ENCODE measurements at regions not wholly inside any gene's neighbourhood (a gene's known extent, or its start where the extent isn't known, plus 50 kb on each side); places are given as distances from the start of the nearest gene placed in this dataset.

DNA sequence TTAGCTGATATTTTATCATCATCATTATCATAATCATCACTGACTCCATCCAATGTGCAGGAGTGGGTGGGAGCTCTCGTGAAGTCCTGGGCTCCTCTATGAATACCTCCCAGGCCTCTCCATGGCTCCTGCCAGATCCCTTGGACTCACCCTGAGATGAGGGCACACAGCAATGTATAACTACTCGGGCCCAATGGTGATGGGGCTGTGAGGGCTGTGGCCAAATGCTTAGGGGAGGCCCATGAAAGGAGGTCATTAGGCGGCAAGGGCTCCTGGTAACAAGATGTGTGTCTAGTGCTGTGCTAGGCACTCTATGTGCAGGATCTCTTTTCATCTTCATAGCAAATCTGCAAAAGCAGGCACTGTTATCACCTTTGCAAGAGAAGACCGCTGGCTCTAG is 270.9 kb downstream of the GLRX3 start:
- DNase-seq = no peak

DNA sequence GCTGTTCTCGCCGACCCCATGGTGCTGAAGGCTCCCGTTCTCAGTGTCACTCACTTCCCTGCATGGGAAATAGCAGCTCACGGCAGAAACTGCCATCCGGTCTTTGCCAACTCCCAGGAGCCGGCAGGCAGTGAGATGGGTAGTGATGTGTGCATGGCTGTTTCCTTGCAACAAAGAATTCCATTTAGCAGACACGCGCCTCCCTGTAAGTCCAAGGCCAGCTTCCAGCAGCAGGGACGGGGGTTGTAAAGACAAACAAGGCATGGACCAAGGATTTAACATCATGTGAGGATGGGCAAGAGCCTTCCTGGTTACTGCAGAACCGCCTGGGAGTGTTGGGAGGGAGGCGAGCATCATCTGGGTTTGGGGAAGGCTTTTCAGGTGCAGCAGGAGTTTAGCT is 273.1 kb downstream of the GLRX3 start:
- no peak for DNase-seq

DNA sequence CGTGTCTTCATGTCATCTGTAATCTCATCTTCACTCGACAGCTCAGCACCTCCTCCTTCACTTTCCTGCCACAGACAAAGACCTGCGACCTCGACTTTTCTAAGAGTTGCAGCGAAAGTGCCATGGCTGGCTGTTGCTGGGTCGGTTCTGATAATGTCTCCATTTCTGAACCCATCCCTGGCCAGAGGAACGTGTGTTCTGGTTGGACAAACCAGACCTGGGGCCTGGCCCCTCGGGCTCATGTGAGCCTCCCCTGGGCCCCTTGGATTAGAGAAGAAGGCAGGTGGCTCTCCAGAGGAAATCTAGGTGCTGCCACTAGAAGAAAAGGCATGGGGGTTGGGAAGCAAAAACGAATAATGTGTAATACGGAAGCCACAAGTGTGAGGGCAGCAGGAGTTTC is 273.7 kb downstream of the GLRX3 start:
- DNase-seq = no peak

DNA sequence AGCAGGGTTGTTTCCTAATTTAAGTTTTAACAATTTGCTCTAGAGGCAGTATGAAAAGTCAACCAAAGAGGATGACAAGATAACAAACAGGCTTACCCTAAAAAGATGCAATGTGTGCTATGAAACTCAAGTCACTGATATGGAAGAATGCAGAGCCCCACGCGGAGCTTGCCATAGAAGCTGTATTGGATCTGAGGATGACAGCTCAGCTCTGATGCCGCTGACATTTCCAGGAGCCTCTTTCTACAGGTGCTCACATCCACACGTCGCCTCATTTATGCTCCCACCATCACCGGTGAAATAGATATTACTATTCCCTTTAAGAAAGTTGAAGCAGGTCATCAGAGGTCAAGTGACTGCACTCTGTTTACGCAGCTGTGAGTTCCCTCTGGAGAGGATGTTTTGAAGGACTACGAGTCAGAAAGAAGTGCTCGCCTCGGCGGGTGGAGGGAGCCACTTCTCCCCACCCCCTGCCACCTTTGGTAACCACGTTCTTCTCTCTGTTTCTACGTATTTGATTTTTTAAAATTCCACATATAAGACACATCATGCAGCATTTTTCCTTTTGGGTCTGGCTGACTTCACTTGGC is 275.4 kb downstream of the GLRX3 start:
- no peak for DNase-seq

DNA sequence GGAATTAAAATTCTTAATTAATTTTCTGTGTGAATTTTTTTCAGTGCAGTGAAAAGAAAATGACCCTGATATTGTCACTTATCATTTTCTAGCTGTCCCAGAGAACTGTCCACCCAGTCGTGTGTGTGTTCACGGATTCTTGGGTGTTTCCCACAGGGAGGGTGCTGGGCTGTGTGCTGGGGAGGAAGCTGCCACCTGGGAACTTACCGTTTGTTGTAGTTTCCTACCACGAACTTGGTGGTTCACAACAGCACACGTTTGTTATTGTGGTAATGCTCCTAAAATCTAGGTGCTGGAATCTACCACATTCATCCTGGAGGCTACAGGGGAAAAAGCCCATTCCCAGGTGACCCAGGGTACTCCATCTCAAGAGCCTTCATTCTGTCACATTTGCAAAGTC is 276.1 kb downstream of the GLRX3 start:
- DNase-seq = no peak

DNA sequence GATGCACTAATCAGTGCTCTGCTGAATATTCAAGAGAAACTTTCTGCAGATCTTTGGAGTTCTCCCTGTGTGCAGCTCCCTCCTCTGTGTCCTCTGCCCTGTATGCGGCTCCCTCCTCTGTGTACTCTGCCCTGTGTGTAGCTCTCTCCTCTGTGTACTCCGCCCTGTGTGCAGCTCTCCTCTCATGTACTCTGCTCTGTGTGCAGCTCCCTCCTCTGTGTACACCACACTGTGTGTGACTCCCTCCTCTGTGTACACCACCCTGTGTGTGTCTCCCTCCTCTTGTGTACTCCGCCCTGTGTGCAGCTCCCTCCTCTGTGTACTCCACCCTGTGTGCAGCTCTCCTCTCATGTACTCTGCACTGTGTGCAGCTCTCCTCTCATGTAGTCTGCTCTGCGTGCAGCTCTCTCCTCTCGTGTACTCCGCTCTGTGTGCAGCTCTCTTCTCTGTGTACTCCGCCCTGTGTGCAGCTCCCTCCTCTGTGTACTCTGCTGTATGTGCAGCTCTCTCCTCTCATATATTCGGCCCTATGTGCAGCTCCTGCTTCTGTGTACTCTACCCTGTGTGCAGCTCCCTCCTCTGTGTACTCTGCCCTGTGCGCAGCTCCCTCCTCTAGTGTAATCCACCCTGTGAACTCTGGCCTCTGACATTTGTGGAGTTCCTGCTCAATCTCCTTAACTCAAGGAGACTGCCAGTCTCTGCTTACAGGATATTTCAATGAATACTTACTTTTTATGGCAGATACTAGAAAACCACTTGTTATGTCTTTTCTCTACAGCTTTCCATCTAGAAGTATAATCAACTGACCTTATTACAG is 280.4 kb downstream of the GLRX3 start:
- no peak for DNase-seq

DNA sequence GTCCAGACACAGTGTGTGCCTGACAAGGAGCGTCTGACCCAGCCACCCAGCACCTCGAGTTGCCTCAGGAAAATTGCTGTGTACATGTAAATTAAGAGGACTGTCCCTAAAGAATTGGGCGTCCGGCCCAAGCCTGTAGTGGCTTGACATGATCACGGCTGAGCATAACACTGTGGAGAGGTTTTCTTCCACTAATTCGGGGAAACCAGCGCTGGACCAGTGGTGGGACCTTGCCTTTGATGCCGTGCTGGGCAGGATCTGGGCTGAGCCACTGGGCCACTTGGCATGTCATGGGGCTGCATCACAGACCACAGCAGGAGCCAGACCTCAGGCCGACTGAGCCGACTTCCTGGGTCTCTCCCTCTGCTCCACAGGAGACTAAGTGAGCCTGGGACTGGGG is 282.5 kb downstream of the GLRX3 start:
- DNase-seq = no peak

DNA sequence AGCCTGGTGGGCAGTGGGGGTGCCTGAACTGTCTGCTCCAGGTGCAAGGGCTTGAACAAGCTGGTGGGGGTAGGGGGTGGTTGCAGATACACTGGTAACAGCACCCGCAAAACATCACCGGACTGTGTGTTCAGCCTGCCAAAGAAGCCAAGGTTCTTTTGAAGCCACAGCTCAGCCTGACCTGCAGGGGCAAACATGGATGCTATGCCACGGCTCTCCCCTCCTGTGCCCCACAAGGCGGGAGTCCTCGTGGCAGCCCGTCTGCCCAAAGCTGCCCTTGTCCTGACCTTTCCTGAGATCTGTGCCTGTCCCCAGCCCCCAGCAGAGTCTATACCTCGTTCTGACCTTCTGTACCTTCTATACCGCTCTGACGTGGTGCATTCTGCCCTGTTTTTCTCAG is 285.7 kb downstream of the GLRX3 start:
- DNase-seq = no peak

DNA sequence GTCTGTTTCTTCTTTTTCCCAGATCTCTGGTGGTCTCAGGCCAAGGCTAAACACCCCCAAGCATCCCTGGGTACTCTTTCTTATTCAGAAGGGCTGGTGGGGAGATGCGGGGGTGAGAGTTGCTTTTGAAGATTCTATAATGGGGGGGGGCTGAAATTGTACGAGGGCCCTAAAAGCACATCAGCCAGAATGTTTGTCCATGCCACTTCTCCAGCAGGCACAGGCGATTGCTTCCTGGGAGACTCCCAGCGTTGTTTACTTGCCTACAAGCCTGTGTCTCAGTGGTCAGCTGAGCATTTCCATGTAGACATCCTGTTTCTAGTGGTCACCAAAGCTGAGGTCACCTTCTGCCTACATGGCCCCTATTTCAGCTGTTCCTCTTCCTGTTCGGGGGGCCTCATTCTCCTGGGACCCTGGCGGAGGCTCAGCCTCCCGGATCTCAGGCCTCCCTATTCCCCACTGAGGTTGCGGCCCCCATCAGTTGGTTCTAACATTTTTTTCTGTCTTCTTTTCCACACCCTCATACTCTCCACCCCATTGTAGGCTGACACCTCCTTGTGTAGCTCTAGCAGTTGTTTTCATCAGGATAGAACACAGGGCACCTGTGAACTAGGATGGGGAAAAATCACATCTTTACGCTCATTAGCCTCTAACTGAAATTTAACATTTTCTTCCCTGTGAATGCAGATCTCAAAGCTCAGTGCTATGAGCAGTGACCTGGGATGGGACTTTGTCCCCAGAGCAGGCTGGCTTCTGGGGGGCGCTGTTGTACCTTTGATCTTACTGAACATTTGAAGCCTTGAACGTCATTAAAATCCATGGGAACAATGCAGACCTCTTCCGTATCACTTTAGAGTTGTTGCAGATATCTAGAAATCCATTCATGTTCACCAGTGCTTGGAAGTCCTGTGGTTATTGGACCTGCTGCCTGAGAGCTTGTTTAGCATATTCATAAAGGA is 286.5 kb downstream of the GLRX3 start:
- DNase-seq = no peak

DNA sequence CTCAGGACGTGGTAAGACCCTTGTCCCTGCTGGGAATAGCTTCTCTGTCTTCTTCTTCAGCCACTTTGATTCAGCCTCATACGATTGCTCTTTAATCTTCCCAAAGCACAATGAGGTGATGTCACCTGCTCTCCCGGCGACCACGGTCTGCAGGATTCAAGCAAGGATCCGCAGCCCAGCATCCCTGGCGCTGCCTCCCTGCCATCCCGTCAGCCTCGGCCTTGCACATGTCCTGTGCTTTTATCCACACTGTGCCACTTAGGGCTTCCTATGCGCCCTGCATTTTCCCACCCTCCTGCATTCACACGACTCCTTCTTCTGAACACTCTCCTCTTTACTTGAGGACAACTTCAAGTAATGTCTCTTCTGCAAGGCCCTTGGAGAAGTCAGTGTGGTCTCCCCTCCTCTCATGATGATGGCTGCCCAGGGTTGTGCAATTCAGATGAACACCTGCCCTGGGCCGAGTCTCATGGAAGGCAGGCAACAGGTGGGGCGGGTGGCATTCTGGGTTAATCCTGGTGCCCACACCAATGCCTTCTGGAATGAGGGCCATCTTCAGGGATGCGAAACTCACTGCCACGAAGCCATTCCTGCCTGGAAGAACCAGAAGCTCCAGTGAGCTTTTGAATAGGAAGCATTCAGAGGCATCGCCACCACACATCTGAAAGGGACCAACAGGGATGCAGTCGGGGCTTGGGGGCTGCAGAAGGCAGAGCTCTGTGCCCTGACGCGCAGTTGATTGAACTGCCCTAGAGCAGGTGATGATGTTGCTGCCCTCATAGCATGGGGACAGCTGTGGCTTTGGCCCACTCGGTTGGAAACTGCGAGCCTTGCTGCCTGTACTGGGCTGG is 287.5 kb downstream of the GLRX3 start:
- DNase-seq = no peak

DNA sequence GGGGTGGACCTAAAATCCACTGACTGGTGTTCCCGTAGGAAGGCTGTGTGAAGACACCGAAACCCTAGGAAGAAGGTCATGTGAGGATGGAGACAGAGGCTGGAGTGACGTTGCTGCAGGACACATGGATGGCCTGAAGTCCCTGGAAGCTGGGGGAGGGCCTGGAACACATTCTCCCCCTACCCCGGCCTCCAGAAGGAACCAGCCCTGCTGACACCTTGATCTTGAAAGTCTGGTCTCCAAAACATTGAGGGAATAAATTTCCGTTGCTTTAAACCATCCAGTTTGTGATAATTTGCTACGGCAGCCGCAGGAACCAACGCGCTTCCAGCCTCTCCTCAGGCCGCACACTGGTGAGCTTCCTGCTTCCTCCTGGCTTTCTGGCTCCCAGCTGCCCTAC is 288.2 kb downstream of the GLRX3 start:
- DNase-seq = no peak

DNA sequence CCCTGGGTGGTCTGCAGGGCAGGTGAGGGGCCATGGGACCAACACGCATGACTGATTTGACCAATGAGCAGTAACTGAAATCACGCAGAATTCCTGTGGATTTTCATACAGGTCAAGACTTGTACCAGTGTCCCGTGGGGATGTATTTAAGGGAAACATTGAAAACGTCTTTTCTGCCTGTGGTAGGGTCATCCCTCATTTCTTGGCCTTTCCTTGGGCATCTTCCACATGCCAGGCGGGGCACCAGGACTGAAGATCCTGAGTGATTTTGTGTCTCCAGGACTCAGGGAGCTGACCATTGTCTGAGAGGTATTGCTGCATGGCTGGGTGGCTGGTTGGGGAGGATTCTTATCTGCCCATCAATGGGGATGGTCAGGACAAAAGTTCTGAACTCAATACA is 289.0 kb downstream of the GLRX3 start:
- DNase-seq = no peak

DNA sequence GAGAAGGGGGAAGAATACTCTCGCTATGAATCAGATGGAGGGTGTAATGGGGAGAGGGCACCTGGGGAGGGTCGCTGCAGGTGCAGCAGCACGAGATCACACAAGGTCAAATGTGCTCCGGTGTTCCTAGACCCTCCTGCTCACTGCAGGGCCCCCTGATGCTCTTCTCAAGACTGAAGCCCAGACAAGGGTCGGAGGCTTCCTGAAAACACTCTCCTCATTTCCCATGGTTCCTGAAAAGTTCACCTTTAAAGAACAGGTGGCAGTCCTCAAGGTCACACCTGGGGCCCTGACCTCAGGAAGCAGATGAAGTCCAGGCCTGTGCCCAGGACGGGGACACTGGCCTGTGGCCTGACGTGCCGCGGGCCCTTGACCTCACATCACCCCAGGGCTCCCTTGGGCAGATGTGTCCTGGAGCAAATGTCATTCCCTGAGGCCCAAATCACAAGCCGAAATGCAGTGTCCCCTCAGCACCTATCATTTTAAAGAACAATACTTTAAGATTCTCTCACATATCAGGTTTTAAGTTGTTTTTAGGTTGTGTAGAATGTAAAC is 289.8 kb downstream of the GLRX3 start:
- no peak for DNase-seq

DNA sequence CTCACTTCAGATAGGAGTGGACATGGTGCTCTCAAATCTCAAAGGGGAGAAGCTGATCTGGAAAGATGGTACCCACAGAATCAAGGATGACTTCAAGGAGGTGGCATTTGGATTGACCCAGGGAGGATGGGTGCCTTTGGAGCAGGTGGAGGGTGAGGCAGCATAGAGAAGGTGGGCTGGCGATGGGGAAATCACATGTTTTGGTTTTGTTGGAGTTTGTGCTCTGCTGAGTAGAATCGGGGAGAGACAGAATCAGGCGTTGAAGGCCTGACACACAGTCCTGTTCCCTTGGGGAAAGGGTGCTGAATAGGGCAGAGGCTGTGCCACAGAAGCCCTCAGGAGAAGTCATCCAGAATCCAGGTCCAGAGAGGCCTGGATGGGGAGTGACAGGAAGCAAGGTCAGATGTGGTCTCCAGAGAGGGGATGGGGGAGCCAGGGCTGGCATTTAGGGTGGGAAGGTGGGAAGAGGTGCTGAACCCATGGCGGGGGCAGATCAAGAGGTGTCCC is 291.1 kb downstream of the GLRX3 start:
- DNase-seq = no peak

DNA sequence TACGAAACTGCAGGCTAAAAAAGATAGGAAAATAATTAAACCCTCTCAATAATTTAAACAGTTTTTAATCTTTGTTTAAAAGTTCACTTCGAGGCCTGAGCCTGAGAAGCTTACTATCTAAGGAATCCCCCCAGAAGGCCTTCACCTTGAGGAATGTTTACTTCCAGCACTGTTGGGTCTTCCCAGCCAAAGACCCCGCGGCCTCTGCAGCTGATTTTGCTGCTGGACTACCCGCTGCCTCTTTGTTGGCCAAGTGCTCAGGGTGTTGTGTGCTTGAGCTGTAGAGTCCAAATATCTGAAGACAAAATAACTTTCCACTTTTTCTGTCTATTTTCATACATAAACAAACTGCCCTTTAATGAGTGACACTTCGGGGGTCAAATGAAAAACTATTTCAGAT is 292.7 kb downstream of the GLRX3 start:
- no peak for DNase-seq

DNA sequence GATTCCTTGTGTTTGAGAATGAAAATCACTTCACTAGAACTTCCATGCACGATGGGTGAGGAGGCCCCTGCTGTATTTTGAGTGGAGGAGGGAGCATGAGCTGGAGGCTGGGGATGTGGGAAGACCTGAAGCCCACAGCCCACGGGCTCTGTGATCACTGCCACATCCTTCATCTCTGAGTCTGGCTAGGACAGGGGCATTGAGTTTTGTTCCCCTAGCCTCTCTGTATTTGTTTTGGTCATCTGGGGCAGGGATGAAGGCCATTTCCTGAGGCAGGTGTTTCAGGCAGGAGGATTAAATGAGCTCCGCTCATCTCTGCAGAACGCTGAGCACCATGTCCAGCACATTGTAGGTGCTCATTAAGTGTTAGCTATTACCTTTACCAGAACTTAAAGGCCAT is 293.6 kb downstream of the GLRX3 start:
- DNase-seq = no peak

DNA sequence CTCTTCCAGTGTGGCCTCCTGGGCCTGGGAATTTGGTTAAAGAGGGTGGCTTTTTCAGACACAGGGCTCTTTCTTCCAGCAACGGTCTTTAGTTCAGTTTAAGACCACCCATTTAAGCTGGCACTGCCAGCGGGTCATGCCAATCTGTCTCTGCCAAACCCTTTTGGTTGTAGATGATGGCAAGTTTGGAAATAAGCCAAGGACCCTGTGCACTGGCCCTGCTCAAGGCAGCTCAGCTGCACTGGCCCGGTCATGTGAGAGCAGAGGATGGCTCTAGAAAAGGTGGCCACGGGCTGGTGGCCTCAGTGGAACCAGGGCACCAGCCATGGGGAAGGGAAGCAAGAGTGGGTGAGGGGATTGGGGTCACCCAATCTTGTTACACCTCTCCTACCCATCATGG is 294.1 kb downstream of the GLRX3 start:
- DNase-seq = no peak

DNA sequence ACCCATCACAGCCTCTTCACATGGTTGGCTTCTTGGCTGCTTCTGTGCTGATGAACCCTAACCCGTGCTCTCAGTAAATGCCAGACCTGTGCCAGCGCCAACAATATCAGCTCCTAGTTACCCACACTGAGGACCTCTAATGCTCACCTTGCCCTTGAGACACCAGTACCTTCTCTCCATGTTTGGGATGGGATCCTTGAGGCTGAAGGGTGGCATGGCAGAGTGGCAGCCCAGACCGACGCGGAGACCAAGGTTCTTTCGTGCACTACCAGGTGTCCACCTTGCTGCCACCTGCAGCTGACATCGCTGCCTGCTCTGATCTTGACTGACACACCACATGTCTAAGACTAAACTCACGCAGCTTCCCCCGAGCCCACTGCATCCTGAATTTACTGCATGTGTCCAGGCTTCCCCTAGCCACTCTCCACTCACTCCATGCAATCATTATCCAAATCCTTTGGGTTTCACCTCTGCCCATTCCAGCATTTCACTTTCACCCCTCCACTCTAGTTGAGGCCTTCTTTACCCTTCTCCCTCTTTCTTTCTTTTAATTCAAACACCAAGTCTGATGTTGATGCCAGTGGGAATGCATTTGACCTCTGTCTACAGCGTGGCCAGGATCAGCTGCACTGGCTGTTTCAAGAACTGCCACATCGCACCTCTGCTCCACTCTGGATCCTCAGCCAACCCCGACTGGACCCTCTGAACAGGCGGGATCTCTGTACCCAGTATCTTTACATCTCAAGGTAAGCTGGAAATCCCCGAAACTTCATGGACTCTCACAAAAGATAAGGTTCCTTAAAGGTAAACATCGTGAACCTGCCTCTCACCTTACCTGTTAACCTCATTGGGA is 294.9 kb downstream of the GLRX3 start:
- DNase-seq = no peak

DNA sequence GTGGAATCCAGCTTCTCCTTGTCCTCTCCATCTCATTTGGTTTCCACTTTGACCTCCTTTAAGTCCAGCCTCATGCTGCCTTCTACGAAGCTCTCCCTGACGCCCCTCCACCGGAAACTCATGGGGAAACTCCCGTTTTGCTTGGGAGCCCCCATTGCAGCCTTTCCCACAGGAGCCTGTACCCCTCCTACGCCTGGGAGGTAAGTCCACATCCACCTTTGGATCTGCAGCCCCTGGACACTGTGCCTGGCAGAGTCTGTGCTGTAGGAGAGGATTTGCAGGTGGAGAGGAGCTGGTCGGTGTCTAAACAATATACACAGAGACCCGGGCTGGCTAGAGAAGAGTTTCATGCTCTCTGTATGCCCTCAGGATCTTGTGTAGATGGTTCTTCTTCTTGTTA is 296.1 kb downstream of the GLRX3 start:
- no peak for DNase-seq

DNA sequence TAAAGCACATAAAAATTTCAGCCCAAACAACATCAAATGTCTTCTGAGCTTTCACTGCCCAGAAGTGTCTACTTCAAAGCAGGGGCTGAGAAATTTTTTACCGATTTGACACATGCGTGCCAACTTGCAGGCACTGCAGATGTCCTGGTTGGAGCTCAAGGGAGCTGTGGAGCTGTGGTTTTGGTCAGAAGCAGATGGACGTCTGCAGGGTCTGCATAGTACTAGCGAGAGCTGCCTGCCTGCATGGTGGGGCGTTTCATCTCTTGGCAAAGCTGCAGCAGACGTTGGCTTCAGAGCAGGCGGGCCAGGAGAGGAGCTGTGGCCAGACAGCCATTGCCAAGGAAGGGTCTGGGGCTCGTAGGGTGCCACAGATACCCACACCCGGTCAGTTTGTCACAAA is 296.7 kb downstream of the GLRX3 start:
- DNase-seq = no peak
